Neural cell (in vitro differentiated cells): ENCODE measurements at regions not wholly inside any gene's neighbourhood (a gene's known extent, or its start where the extent isn't known, plus 50 kb on each side); places are given as distances from the start of the nearest gene placed in this dataset.

ENCODE experiments used
- CTCF ChIP-seq: fragments of 450-650 bp; IDR thresholded peaks from 2 replicates; pipeline ENCODE4 v1.5.1; 2014; ENCODE audit warnings: antibody characterized with exemption, mild to moderate bottlenecking, moderate library complexity; ENCODE audit not compliant: poor library complexity, severe bottlenecking
- EP300 ChIP-seq: fragments of 450-650 bp; conservative IDR thresholded peaks from 2 replicates; pipeline ENCODE4 v1.6.1; 2014; ENCODE audit warnings: antibody characterized with exemption, mild to moderate bottlenecking, moderate library complexity; ENCODE audit not compliant: poor library complexity, severe bottlenecking
- POLR2AphosphoS5 ChIP-seq: IDR thresholded peaks from 2 replicates; pipeline ENCODE4 v1.6.1; 2012
- RAD21 ChIP-seq: fragments of 450-650 bp; conservative IDR thresholded peaks from 2 replicates; pipeline ENCODE4 v1.6.1; 2014; ENCODE audit warnings: antibody characterized with exemption, mild to moderate bottlenecking, moderate library complexity
- TAF1 ChIP-seq: IDR thresholded peaks from 2 replicates; pipeline ENCODE4 v1.6.1; 2012; ENCODE audit warnings: low read depth

DNA sequence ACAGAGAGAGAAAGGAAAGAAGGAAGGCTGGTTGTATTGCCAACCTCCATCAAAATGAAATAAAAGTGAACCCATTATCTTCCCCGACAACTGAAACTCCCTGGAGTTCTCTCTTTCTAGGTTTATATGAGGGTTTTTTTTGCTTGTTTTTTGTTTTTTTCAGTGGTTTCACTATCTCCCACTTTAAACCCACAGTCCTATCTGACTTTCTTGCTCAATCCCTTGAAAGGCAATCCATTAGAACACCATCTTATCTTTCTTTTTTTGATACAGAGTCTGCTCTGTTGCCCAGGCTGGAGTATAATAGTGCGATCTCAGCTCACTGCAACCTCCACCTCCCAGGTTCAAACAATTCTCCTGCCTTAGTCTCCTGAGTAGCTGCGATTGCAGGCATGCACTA is 158.0 kb upstream of the MIR17HG start:
- no peak for TF ChIP-seq RAD21
- TF ChIP-seq CTCF: no peak
- no peak for TF ChIP-seq POLR2AphosphoS5
- no peak for TF ChIP-seq EP300
- TF ChIP-seq TAF1: no peak
